ENCODE measurements at regions not wholly inside any gene's neighbourhood (a gene's known extent, or its start where the extent isn't known, plus 50 kb on each side); places are given as distances from the start of the nearest gene placed in this dataset.

DNA sequence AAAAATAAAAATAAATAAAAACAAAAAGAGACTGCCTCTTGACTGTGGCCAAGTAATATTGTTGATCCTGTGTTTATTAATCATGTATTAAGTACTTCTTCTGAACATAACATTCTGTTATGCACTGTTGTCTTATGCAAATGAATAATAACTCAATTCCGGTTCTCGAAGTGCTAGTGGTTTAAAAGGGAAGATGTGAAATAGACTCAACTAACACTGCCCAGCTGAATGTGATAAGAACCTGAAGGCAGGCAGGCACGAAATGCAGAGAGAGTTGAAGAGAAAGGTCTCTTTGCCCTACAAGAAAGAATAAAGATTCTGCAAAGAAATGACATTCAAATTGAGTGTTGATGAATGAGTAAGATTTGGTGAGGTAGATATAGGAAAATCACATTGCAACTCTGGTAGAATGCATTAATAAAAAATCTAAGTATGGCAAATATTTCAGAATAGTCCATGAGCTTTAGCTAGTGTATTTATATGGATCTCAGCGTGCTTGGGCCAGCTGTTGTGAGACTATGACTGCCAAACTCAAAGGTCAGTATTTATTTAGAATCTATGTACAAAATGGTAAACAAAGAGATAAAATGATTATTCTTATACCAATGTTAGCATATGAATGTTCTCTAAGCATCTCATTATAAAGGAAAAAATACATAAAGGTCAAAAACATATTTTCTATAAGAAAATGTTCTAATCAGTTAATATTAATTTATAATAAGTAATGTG lies 352.3 kb upstream of the CDH7 start:
- no peaks in the 10 kb centered on the region for H3K36me3 ChIP-seq (ENCODE audit: control insufficient read depth in 2 of 2, extremely low read depth in 1 of 2, insufficient read depth in 2 of 2, low read length in 2 of 2)
- H3K4me2 ChIP-seq (ENCODE audit: control insufficient read depth, extremely low read depth, insufficient read depth, low read depth, low read length): no peak overlapping the region
- H3K4me1 ChIP-seq (ENCODE audit: control insufficient read depth, extremely low read depth, insufficient read depth, low read length): no peaks in the 10 kb centered on the region
- no peaks in the 10 kb centered on the region for H3K27me3 ChIP-seq (ENCODE audit: control insufficient read depth, extremely low read depth, insufficient read depth, low read length)
- H2AFZ ChIP-seq (ENCODE audit: control insufficient read depth, low read length): no peak overlapping the region
- no peak overlapping the region for H3K9ac ChIP-seq (ENCODE audit: control insufficient read depth, extremely low read depth, insufficient read depth, low read length)
- no peak overlapping the region for H3K4me3 ChIP-seq (ENCODE audit: control insufficient read depth in 2 of 3, extremely low read depth in 1 of 3, insufficient read depth in 2 of 3, low read depth in 1 of 3, low read length in 3 of 3)
- no peaks in the 10 kb centered on the region for H3K9me3 ChIP-seq (ENCODE audit: control insufficient read depth, low read depth, low read length)
- DNase-seq (ENCODE audit: low read depth, low spot score) (no peak), FAIRE-seq (no peak)
- no peaks in the 10 kb centered on the region for H3K9me1 ChIP-seq (ENCODE audit: control insufficient read depth, extremely low read depth, insufficient read depth, low read length)
- TF ChIP-seq, protein P1, sequence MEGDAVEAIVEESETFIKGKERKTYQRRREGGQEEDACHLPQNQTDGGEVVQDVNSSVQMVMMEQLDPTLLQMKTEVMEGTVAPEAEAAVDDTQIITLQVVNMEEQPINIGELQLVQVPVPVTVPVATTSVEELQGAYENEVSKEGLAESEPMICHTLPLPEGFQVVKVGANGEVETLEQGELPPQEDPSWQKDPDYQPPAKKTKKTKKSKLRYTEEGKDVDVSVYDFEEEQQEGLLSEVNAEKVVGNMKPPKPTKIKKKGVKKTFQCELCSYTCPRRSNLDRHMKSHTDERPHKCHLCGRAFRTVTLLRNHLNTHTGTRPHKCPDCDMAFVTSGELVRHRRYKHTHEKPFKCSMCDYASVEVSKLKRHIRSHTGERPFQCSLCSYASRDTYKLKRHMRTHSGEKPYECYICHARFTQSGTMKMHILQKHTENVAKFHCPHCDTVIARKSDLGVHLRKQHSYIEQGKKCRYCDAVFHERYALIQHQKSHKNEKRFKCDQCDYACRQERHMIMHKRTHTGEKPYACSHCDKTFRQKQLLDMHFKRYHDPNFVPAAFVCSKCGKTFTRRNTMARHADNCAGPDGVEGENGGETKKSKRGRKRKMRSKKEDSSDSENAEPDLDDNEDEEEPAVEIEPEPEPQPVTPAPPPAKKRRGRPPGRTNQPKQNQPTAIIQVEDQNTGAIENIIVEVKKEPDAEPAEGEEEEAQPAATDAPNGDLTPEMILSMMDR (optimal IDR thresholded peaks at IDR 0.05 in 1 of 3, IDR thresholded peaks at IDR 0.05 in 1 of 3, conservative IDR thresholded peaks at IDR 0.05 in 1 of 3; ENCODE audit: extremely low read depth in 1 of 3, insufficient read depth in 2 of 3, low read length in 3 of 3): no peak
- TF ChIP-seq EZH2 (IDR thresholded peaks at IDR 0.05; ENCODE audit: low read length): no peak
- no peaks in the 10 kb centered on the region for H4K20me1 ChIP-seq (ENCODE audit: control insufficient read depth, extremely low read depth, insufficient read depth, low read length)
- H3K27ac ChIP-seq (ENCODE audit: control insufficient read depth, insufficient read depth, low read length): no peak overlapping the region
- dilution Hi-C loops (cut with MboI; ENCODE audit: extremely low pct_ligation_motif_present, low sequenced_read_pairs): no loop called here
- H3K79me2 ChIP-seq (ENCODE audit: control insufficient read depth, insufficient read depth, low read length): no peaks in the 10 kb centered on the region

DNA sequence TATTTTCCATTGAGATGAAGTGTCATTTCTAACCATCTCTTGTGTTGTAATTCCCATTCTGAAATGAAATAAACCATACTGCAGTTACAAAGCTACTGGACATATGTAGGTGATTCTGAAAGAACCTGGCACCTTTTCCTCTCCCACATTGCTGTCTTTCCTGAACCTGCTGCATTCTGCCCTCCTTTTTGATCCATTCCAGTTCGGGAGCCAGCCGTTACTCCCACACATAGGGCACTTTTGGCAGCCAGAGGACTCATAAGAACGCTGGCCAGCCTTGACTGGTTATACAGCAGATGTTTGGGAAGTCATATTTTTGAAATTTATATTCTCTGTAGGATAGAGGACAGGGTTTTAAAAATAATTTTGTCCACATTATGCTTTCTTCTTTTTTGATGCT lies 369.8 kb upstream of the CDH7 start:
- DNase-seq (ENCODE audit: low read depth, low spot score) (no peak), FAIRE-seq (no peak)
- H3K9ac ChIP-seq (ENCODE audit: control insufficient read depth, extremely low read depth, insufficient read depth, low read length): no peak overlapping the region
- no peak overlapping the region for H2AFZ ChIP-seq (ENCODE audit: control insufficient read depth, low read length)
- H3K4me3 ChIP-seq (ENCODE audit: control insufficient read depth in 2 of 3, extremely low read depth in 1 of 3, insufficient read depth in 2 of 3, low read depth in 1 of 3, low read length in 3 of 3): no peak overlapping the region
- H4K20me1 ChIP-seq (ENCODE audit: control insufficient read depth, extremely low read depth, insufficient read depth, low read length): no peaks in the 10 kb centered on the region
- TF ChIP-seq EZH2 (IDR thresholded peaks at IDR 0.05; ENCODE audit: low read length): no peak
- TF ChIP-seq, protein P1 (optimal IDR thresholded peaks at IDR 0.05 in 1 of 3, IDR thresholded peaks at IDR 0.05 in 1 of 3, conservative IDR thresholded peaks at IDR 0.05 in 1 of 3; ENCODE audit: extremely low read depth in 1 of 3, insufficient read depth in 2 of 3, low read length in 3 of 3): no peak
- no peaks in the 10 kb centered on the region for H3K4me1 ChIP-seq (ENCODE audit: control insufficient read depth, extremely low read depth, insufficient read depth, low read length)
- no peak overlapping the region for H3K4me2 ChIP-seq (ENCODE audit: control insufficient read depth, extremely low read depth, insufficient read depth, low read depth, low read length)
- no peaks in the 10 kb centered on the region for H3K79me2 ChIP-seq (ENCODE audit: control insufficient read depth, insufficient read depth, low read length)
- H3K27me3 ChIP-seq (ENCODE audit: control insufficient read depth, extremely low read depth, insufficient read depth, low read length): no peaks in the 10 kb centered on the region
- H3K27ac ChIP-seq (ENCODE audit: control insufficient read depth, insufficient read depth, low read length): no peak overlapping the region
- H3K9me1 ChIP-seq (ENCODE audit: control insufficient read depth, extremely low read depth, insufficient read depth, low read length): no peaks in the 10 kb centered on the region
- dilution Hi-C loops (cut with MboI; ENCODE audit: extremely low pct_ligation_motif_present, low sequenced_read_pairs): no loop called here
- no peaks in the 10 kb centered on the region for H3K36me3 ChIP-seq (ENCODE audit: control insufficient read depth in 2 of 2, extremely low read depth in 1 of 2, insufficient read depth in 2 of 2, low read length in 2 of 2)
- H3K9me3 ChIP-seq (ENCODE audit: control insufficient read depth, low read depth, low read length): peaks cover 2% of the 10 kb centered on the region

All from keratinocyte (primary cell).